HEK293 (cell line): ENCODE measurements at regions not wholly inside any gene's neighbourhood (a gene's known extent, or its start where the extent isn't known, plus 50 kb on each side); places are given as distances from the start of the nearest gene placed in this dataset.

Source experiments
- CTCF ChIA-PET: fragments of 350-600 bp; formaldehyde crosslinking; extraction: SDS; loops from one replicate; lab custom pipeline; 2021; ENCODE audit warnings: antibody characterized with exemption; lab: Yijun Ruan, JAX
- POLR2A ChIA-PET: fragments of 300-600 bp; formaldehyde crosslinking; extraction: SDS; loops from one replicate; lab custom pipeline; 2020; ENCODE audit warnings: antibody characterized with exemption, inconsistent platforms; lab: Yijun Ruan, JAX
- H3K27ac ChIP-seq: fragments of 200-500 bp; sonication (Bioruptor generic); 2 replicates; pipeline ENCODE4 v1.5.1; 2014; ENCODE audit warnings: low read depth, low read length, control low read depth, inconsistent platforms; ENCODE audit errors: extremely low read depth
- H3K36me3 ChIP-seq, 2 experiments: fragments of 200-500 bp in 1 of 2; sonication (Bioruptor generic) in 1 of 2; 1 replicate in 1 of 2; 2 replicates in 1 of 2; pipeline ENCODE4 v1.5.1; 2014 to 2017; ENCODE audit warnings: inconsistent platforms in 2 of 2, low read length in 2 of 2; ENCODE audit not compliant: control insufficient read depth in 2 of 2, insufficient read depth in 1 of 2
- H3K4me1 ChIP-seq: fragments of 200-500 bp; sonication (Bioruptor generic); 2 replicates; pipeline ENCODE4 v1.5.1; 2014; ENCODE audit warnings: mild to moderate bottlenecking, low read length, inconsistent platforms; ENCODE audit not compliant: control insufficient read depth, insufficient read depth
- H3K4me3 ChIP-seq: 2 replicates; pipeline ENCODE4 v1.5.1; 2011; ENCODE audit warnings: low read depth, mild to moderate bottlenecking, control low read depth, low read length, moderate library complexity
- H3K9me3 ChIP-seq: fragments of 200-500 bp; sonication (Bioruptor generic); 2 replicates; pipeline ENCODE4 v1.5.1; 2014; ENCODE audit warnings: low read depth, low read length, inconsistent platforms; ENCODE audit not compliant: control insufficient read depth, insufficient read depth
- CTCF ChIP-seq: fragments of 450-650 bp; formaldehyde crosslinking; IDR thresholded peaks from 2 replicates; pipeline ENCODE4 v1.5.1; 2016; ENCODE audit warnings: missing biosample characterization, missing genetic modification characterization
- GFI1B ChIP-seq: fragments of 450-650 bp; formaldehyde crosslinking; IDR thresholded peaks from 2 replicates; pipeline ENCODE4 v1.5.1; 2016; ENCODE audit warnings: missing biosample characterization, missing genetic modification characterization
- GLI2 ChIP-seq: fragments of 450-650 bp; formaldehyde crosslinking; IDR thresholded peaks from 2 replicates; pipeline ENCODE4; 2017; ENCODE audit warnings: missing biosample characterization, missing genetic modification characterization, low read depth, borderline replicate concordance
- HIC1 ChIP-seq: fragments of 450-650 bp; formaldehyde crosslinking; IDR thresholded peaks from 2 replicates; pipeline ENCODE4 v1.5.1; 2016; ENCODE audit warnings: missing biosample characterization, missing genetic modification characterization
- KLF1 ChIP-seq: fragments of 450-650 bp; formaldehyde crosslinking; IDR thresholded peaks from 2 replicates; pipeline ENCODE4 v1.5.1; 2016; ENCODE audit warnings: missing biosample characterization, missing genetic modification characterization
- WT1 ChIP-seq: fragments of 450-650 bp; formaldehyde crosslinking; IDR thresholded peaks from 2 replicates; pipeline ENCODE4 v1.5.1; 2016; ENCODE audit warnings: missing biosample characterization, missing genetic modification characterization
- ZBTB10 ChIP-seq: fragments of 450-650 bp; formaldehyde crosslinking; IDR thresholded peaks from 2 replicates; pipeline ENCODE4 v1.5.1; 2016; ENCODE audit warnings: missing biosample characterization, missing genetic modification characterization
- ZBTB21 ChIP-seq: fragments of 450-650 bp; formaldehyde crosslinking; IDR thresholded peaks from 2 replicates; pipeline ENCODE4 v1.5.1; 2017; ENCODE audit warnings: missing biosample characterization, missing genetic modification characterization
- ZNF274 ChIP-seq, 2 experiments: fragments of 200-500 bp in 1 of 2; fragments of 450-650 bp in 1 of 2; sonication (Bioruptor generic) in 1 of 2; formaldehyde crosslinking in 1 of 2; IDR thresholded peaks; 2 replicates each; pipeline versions ENCODE4 v1.5.1 to v1.6.1; 2014 to 2016; ENCODE audit warnings: borderline replicate concordance in 1 of 2, inconsistent platforms in 1 of 2, low read length in 1 of 2, missing biosample characterization in 1 of 2, missing genetic modification characterization in 1 of 2
- ZNF280D ChIP-seq: fragments of 450-650 bp; formaldehyde crosslinking; IDR thresholded peaks from 2 replicates; pipeline ENCODE4 v1.5.1; 2016; ENCODE audit warnings: missing biosample characterization, missing genetic modification characterization
- ZNF623 ChIP-seq: fragments of 450-650 bp; formaldehyde crosslinking; IDR thresholded peaks from 2 replicates; pipeline ENCODE4 v1.5.1; 2016; ENCODE audit warnings: missing biosample characterization, missing genetic modification characterization
- ZNF747 ChIP-seq: fragments of 450-650 bp; formaldehyde crosslinking; IDR thresholded peaks from 2 replicates; pipeline ENCODE4 v1.5.1; 2016; ENCODE audit warnings: missing biosample characterization, missing genetic modification characterization
- ZNF791 ChIP-seq: fragments of 450-650 bp; formaldehyde crosslinking; IDR thresholded peaks from 2 replicates; pipeline ENCODE4 v1.5.1; 2016; ENCODE audit warnings: missing biosample characterization, missing genetic modification characterization

GRCh38 chr16:86093801-86094750 is 195.1 kb downstream of the IRF8 start:
- TF ChIP-seq WT1 (no peak), CTCF (tag by site-specific recombination) (no peak), KLF1 (no peak), GLI2 (tag by site-specific recombination) (no peak)
- Histone ChIP-seq H3K36me3 (no peaks in the 10 kb centered on the region), H3K9me3 (no peaks in the 10 kb centered on the region), H3K27ac (no peak overlapping the region), H3K4me3 (no peak overlapping the region), H3K4me1 (no peaks in the 10 kb centered on the region)
- ChIA-PET CTCF (interaction anchor here (0.6 to 1.5 kb wide), 5 partner anchors 23 to 275 kb away, joined by 3 to 4 read pairs (median 3); no protein-coding TSS in a partner anchor), POLR2A (no interaction called here)

- ChIA-PET POLR2A (no interaction called here), CTCF (interaction anchor here (0.8 to 1.5 kb wide), 2 partner anchors 157 to 276 kb away, joined by 4 read pairs; no protein-coding TSS in a partner anchor)
- H3K4me3 ChIP-seq: no peak overlapping the region
- H3K4me1 ChIP-seq: no peaks in the 10 kb centered on the region
- H3K27ac ChIP-seq: no peak overlapping the region
- TF ChIP-seq ZNF747 (tag by site-specific recombination) (no peak), ZBTB10 (tag by site-specific recombination) (no peak), GFI1B (tag by site-specific recombination) (no peak), ZNF791 (tag by site-specific recombination) (no peak), ZNF280D (tag by site-specific recombination) (no peak), ZBTB21 (no peak), HIC1 (tag by site-specific recombination) (no peak), ZNF623 (tag by site-specific recombination) (no peak), ZNF274 (IDR thresholded peaks at IDR 0.05; ENCODE audit: low read length) (no peak), ZNF274 (tag by site-specific recombination; IDR thresholded peaks at IDR 0.05; ENCODE audit: borderline replicate concordance) (no peak)
- H3K36me3 ChIP-seq: no peaks in the 10 kb centered on the region
- H3K9me3 ChIP-seq: no peaks in the 10 kb centered on the region
Observed at GRCh38 chr16:86095131-86095752, 196.3 kb downstream of the IRF8 start.
